GM06990 (cell line): ENCODE measurements at regions not wholly inside any gene's neighbourhood (a gene's known extent, or its start where the extent isn't known, plus 50 kb on each side); places are given as distances from the start of the nearest gene placed in this dataset.

Experiments used
- DNase-seq: peaks from one replicate; pipeline ENCODE4 v3.0.0-alpha.2; 2011; ENCODE audit not compliant: insufficient read length; ENCODE audit errors: extremely low read depth
- H3K27me3 ChIP-seq: replicated peaks from 2 replicates; pipeline ENCODE4 v1.6.0; 2011; ENCODE audit warnings: low read length; ENCODE audit not compliant: control insufficient read depth, insufficient read depth
- H3K36me3 ChIP-seq: 2 replicates; pipeline ENCODE4 v1.5.1; 2011; ENCODE audit warnings: low read length; ENCODE audit not compliant: control insufficient read depth, insufficient read depth
- H3K4me3 ChIP-seq: replicated peaks from 2 replicates; pipeline ENCODE4 v1.5.1; 2011; ENCODE audit warnings: low read depth, mild to moderate bottlenecking, control low read depth, low read length
- CTCF ChIP-seq: IDR thresholded peaks from 2 replicates; pipeline ENCODE4 v1.5.1; 2011; ENCODE audit warnings: low read length, control low read depth, mild to moderate bottlenecking, inconsistent platforms; ENCODE audit not compliant: insufficient read depth, poor library complexity, severe bottlenecking

- Histone ChIP-seq H3K27me3 (no peaks in the 10 kb centered on the region), H3K4me3 (no peak overlapping the region), H3K36me3 (no peaks in the 10 kb centered on the region)
- no peak for TF ChIP-seq CTCF
- no peak for DNase-seq
These were observed 835.7 kb downstream of the DCDC2C start for GRCh38 chr2:4539121-4539520.

- DNase-seq, result no peak
- H3K36me3 ChIP-seq, result no peaks in the 10 kb centered on the region
- TF ChIP-seq CTCF, result no peak
- no peak overlapping the region for H3K4me3 ChIP-seq
- H3K27me3 ChIP-seq, result no peaks in the 10 kb centered on the region
These were observed 846.4 kb downstream of the DCDC2C start for GRCh38 chr2:4549666-4550210.

GRCh38 chr2:4551691-4552474 is 848.5 kb downstream of the DCDC2C start:
- H3K4me3 ChIP-seq, result no peak overlapping the region
- TF ChIP-seq CTCF, result no peak
- no peak for DNase-seq
- H3K36me3 ChIP-seq, result no peaks in the 10 kb centered on the region
- no peaks in the 10 kb centered on the region for H3K27me3 ChIP-seq

GRCh38 chr2:4553241-4553640 is 849.9 kb downstream of the DCDC2C start:
- H3K36me3 ChIP-seq, result no peaks in the 10 kb centered on the region
- TF ChIP-seq CTCF, result no peak
- no peak overlapping the region for H3K4me3 ChIP-seq
- H3K27me3 ChIP-seq, result no peaks in the 10 kb centered on the region
- DNase-seq, result no peak

- Histone ChIP-seq H3K36me3 (no peaks in the 10 kb centered on the region), H3K27me3 (no peaks in the 10 kb centered on the region), H3K4me3 (no peak overlapping the region)
- no peak for TF ChIP-seq CTCF
- DNase-seq, result no peak
These were observed 852.9 kb downstream of the DCDC2C start for GRCh38 chr2:4556135-4556896.
